ENCODE measurements at regions not wholly inside any gene's neighbourhood (a gene's known extent, or its start where the extent isn't known, plus 50 kb on each side); places are given as distances from the start of the nearest gene placed in this dataset.

DNA sequence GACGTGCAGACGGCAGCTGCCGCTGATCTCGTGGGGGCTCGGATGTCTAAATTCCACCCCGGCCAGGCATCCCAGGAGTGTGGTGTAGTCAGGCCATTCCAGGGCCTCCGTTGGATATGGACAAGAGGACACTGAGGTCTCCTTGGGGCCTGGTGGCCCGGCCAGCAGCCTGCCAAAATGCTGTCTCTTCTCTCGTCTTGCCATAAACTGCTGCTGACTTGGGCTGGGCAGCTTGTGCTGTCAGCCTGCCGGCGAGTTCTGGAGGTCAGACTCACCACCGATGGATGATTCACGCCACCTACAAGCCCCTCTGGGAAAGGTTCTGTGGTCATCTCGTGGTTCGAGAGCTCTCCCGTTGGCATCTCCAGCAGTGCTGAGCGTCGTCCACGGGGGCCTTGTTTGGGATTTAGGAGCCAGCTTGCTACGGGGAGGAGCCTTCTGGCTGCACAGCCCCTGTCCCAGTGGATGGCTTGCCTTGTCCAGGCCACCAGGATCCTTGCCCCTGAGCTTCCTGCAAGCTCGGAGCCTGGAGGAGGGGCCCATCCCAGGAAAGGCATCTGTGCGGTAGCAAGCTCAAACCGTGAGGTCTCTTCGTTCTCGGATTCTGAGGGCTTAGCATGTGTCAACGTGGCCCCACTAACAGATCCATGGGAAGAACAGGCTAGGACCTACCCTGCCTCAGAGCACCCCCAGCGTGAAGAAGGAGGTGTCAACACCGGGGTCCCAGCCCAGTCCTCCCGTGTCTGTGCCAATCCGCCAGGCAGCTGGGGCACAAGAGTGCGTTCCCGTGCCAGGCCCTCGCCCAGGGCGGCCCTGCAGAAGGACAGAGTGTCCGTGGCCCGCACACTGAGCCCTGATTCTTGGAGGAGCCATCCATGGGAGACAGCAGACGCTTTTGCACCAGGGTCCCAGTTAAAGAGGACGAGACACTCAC lies 1114.1 kb downstream of the BRD1 start:
- Mint-ChIP-seq H3K4me1 (no peaks in the 10 kb centered on the region), H3K27me3 (peaks cover 5 to 13% of the 10 kb centered on the region in 2 donors), H3K36me3 (no peaks in the 10 kb centered on the region), H3K4me3 (no peak overlapping the region), H3K9me3 (peaks cover 8 to 14% of the 10 kb centered on the region in 2 donors), H3K27ac (no peak overlapping the region)
- ATAC-seq (replicated peaks) (no peak), DNase-seq (no peak)

- Mint-ChIP-seq H3K36me3 (no peaks in the 10 kb centered on the region), H3K27ac (no peak overlapping the region), H3K4me3 (no peak overlapping the region), H3K27me3 (peaks cover 0 to 13% of the 10 kb centered on the region in 2 donors), H3K4me1 (no peaks in the 10 kb centered on the region), H3K9me3 (peaks cover 8 to 14% of the 10 kb centered on the region in 2 donors)
- ATAC-seq (replicated peaks) (no peak), DNase-seq (no peak)
Measured at GRCh38 chr22:48712558-48713271, 1115.0 kb downstream of the BRD1 start.

- H3K9me3 Mint-ChIP-seq, result peaks cover 5 to 13% of the 10 kb centered on the region in 2 donors
- H3K4me3 Mint-ChIP-seq, result no peak overlapping the region
- H3K36me3 Mint-ChIP-seq, result no peaks in the 10 kb centered on the region
- DNase-seq (no peak), ATAC-seq (replicated peaks) (no peak)
- H3K4me1 Mint-ChIP-seq, result no peaks in the 10 kb centered on the region
- H3K27me3 Mint-ChIP-seq, result peaks cover 0 to 2% of the 10 kb centered on the region in 2 donors
- no peak overlapping the region for H3K27ac Mint-ChIP-seq
Measured at GRCh38 chr22:48711669-48712068, 1116.0 kb downstream of the BRD1 start.

- Mint-ChIP-seq H3K27ac (no peak overlapping the region), H3K9me3 (peaks cover 4 to 10% of the 10 kb centered on the region in 2 donors), H3K4me1 (no peaks in the 10 kb centered on the region), H3K4me3 (no peak overlapping the region), H3K36me3 (no peaks in the 10 kb centered on the region), H3K27me3 (no peaks in the 10 kb centered on the region)
- DNase-seq (no peak), ATAC-seq (replicated peaks) (no peak)
Measured at GRCh38 chr22:48711031-48711431, 1116.6 kb downstream of the BRD1 start.

DNA sequence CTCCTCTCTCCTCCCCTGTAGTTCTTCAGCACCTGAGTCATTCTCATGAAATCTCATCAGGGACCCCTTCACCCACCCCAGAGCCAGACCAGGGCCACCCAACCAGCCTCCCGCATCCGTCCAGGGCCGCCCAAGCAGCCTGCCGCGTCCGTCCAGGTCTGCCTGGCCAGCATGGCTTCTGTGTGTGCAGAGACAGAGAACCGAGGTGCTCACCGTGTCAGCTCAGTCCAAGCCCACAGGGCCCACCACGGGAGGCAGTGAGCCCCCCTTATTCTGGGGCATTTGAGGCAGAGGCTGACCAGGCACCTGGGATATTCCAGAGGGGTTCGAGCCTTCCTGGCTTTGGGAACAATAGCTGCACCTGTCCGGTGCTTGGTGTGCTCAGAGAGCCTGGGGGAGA lies 1117.3 kb downstream of the BRD1 start:
- Mint-ChIP-seq H3K27ac (no peak overlapping the region), H3K27me3 (no peaks in the 10 kb centered on the region), H3K4me3 (no peak overlapping the region), H3K36me3 (no peaks in the 10 kb centered on the region), H3K9me3 (peaks cover 3 to 4% of the 10 kb centered on the region in 2 donors), H3K4me1 (no peaks in the 10 kb centered on the region)
- no peak for ATAC-seq (replicated peaks)
- DNase-seq, result no peak

GRCh38 chr22:48709976-48710375 lies 1117.7 kb downstream of the BRD1 start:
- Mint-ChIP-seq H3K36me3 (no peaks in the 10 kb centered on the region), H3K27me3 (no peaks in the 10 kb centered on the region), H3K9me3 (peaks cover 1 to 2% of the 10 kb centered on the region in 2 donors), H3K4me1 (no peaks in the 10 kb centered on the region), H3K4me3 (no peak overlapping the region), H3K27ac (no peak overlapping the region)
- DNase-seq, result no peak
- no peak for ATAC-seq (replicated peaks)

GRCh38 chr22:48709453-48709852 lies 1118.2 kb downstream of the BRD1 start:
- H3K9me3 Mint-ChIP-seq, result no peaks in the 10 kb centered on the region
- H3K27me3 Mint-ChIP-seq, result no peaks in the 10 kb centered on the region
- H3K4me3 Mint-ChIP-seq, result no peak overlapping the region
- H3K36me3 Mint-ChIP-seq, result no peaks in the 10 kb centered on the region
- H3K27ac Mint-ChIP-seq, result no peak overlapping the region
- ATAC-seq (replicated peaks) (no peak), DNase-seq (no peak)
- H3K4me1 Mint-ChIP-seq, result no peaks in the 10 kb centered on the region

DNA sequence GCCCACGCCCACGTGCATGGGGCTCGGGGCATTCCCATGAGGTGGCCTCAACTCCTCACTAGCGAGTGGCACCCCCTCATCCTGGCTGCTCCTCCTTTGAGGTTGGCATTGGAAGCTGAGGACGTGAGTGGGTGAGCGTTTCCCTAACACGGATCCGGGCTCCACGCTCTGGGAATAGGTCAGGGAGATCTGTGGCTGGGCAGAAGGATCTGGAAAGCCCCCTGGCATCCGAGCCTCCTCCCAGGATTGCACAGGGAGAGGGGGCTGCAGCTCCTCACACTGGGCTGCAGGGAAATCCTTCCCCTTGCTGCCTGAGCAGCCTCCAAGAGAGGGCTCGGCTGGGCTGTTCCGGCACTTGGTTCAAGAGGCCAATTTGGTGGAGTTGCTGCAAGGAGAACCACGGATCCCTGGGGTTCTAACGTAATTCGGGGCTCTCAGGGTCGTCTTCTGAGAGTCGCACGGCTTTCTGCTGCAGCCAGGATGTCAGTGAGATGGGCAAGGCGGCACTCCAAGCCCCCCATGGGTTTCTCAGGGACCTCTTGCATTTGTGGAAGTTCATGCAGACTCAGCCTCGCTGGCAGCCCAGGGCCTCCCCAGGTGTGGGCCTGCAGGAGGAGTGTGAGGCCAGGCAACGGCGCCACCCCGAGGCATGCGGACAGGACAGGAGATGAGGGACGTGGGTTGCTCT lies 1119.0 kb downstream of the BRD1 start:
- Mint-ChIP-seq H3K27ac (no peak overlapping the region), H3K36me3 (no peaks in the 10 kb centered on the region), H3K4me1 (no peaks in the 10 kb centered on the region), H3K4me3 (no peak overlapping the region), H3K27me3 (no peaks in the 10 kb centered on the region), H3K9me3 (no peaks in the 10 kb centered on the region)
- DNase-seq, result no peak
- ATAC-seq (replicated peaks), result no peak

DNA sequence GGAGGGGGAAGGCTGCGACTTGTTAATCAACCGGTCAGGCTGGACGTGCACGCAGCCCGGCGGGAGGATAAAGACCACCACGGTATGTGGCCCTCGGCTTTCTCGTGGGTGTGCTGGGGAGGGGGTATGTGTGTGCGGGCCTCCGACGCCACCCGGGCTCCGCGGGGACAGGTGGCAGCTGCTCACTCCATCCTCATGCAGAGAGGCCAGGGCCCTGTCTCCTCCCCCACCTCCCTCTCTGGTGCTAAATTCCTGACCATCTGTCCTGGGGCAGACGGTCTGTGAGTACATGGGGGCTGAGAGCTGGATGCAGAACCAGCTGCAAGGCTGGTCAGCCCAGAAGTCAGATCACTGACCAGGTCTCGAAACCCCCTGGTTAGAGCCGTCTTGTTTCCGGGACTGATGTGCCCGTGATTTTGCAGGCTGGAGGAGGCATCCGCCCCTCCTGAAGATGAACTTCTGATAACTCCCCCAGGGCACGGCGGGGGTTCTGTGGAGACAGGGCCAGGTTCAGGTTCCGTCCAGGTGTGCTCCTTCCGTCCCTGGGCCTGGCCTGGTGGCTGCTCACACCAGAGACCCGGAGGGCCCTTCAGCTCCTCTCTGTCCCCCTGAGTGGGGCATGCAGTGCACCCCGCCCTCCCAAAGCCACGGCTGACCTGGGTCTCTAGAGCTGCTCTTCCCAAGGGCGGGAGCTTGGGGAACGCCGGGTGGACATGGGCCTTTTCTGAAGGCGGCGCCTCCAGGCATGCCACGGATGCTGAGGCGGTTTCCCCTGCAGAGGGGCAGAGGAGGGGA lies 1119.7 kb downstream of the BRD1 start:
- Mint-ChIP-seq H3K27ac (no peak overlapping the region), H3K27me3 (no peaks in the 10 kb centered on the region), H3K4me3 (no peak overlapping the region), H3K9me3 (no peaks in the 10 kb centered on the region), H3K36me3 (no peaks in the 10 kb centered on the region), H3K4me1 (no peaks in the 10 kb centered on the region)
- DNase-seq (no peak), ATAC-seq (replicated peaks) (no peak)

GRCh38 chr22:48706934-48707762 lies 1120.5 kb downstream of the BRD1 start:
- H3K27me3 Mint-ChIP-seq, result no peaks in the 10 kb centered on the region
- H3K4me3 Mint-ChIP-seq, result no peak overlapping the region
- no peaks in the 10 kb centered on the region for H3K36me3 Mint-ChIP-seq
- no peak for DNase-seq
- H3K9me3 Mint-ChIP-seq, result no peaks in the 10 kb centered on the region
- no peak overlapping the region for H3K27ac Mint-ChIP-seq
- H3K4me1 Mint-ChIP-seq, result no peaks in the 10 kb centered on the region
- ATAC-seq (replicated peaks), result no peak

- DNase-seq (no peak), ATAC-seq (replicated peaks) (no peak)
- no peaks in the 10 kb centered on the region for H3K27me3 Mint-ChIP-seq
- H3K4me3 Mint-ChIP-seq, result no peak overlapping the region
- no peaks in the 10 kb centered on the region for H3K4me1 Mint-ChIP-seq
- H3K27ac Mint-ChIP-seq, result no peak overlapping the region
- no peaks in the 10 kb centered on the region for H3K9me3 Mint-ChIP-seq
- no peaks in the 10 kb centered on the region for H3K36me3 Mint-ChIP-seq
Measured at GRCh38 chr22:48705917-48706605, 1121.6 kb downstream of the BRD1 start.

GRCh38 chr22:48705159-48705916 lies 1122.3 kb downstream of the BRD1 start:
- H3K27me3 Mint-ChIP-seq, result no peaks in the 10 kb centered on the region
- no peak overlapping the region for H3K4me3 Mint-ChIP-seq
- H3K27ac Mint-ChIP-seq, result no peak overlapping the region
- DNase-seq (no peak), ATAC-seq (replicated peaks) (no peak)
- no peaks in the 10 kb centered on the region for H3K4me1 Mint-ChIP-seq
- no peaks in the 10 kb centered on the region for H3K36me3 Mint-ChIP-seq
- no peaks in the 10 kb centered on the region for H3K9me3 Mint-ChIP-seq
